ENCODE measurements at regions not wholly inside any gene's neighbourhood (a gene's known extent, or its start where the extent isn't known, plus 50 kb on each side); places are given as distances from the start of the nearest gene placed in this dataset.
"Not testable (repeated sequence)": the region's sequence is repeated elsewhere in the genome, so short reads cannot be mapped to it uniquely, and the experiment has no call there.

DNA sequence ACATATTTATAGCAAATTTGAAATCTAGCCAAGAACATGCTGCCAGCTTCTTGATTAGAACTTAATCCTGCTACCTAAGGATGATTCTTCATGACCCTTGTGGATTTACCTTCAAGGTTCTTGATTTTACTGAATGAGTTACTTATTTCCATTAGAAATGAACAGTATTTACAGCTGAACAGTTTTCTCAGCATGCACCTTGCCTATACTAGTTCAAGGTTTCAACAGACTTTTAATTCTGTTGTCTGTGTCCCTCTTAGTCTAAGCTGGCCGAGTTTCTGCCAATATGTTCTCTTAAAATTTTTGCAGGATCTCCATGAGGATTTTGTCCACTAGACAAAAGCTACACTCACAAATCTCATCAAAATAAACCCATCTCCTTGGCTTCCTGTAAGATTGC, 188.8 kb upstream of the ST8SIA4 start:
- DNase-seq (ENCODE audit: low read depth in 4 of 4, low spot score in 1 of 4) = no peak

DNA sequence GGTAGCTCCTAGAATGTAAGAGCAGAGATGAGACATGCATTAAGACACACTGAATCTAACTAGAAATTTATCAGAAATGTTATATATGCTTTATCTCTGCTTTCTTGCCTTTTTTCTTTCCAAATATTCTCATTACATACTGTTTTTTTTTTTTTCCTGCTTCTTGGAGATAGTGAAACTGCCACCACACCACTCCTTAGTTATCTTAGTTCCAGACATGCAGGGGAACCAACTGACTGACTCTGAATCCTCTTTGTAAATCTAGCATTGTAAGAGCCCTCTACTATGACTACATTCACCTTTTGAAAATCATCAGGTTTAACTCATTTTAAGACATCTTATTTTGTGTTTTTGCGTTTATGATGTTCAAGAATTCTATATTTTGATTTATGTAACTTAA, 181.3 kb upstream of the ST8SIA4 start:
- DNase-seq (ENCODE audit: low read depth in 4 of 4, low spot score in 1 of 4) = no peak

DNA sequence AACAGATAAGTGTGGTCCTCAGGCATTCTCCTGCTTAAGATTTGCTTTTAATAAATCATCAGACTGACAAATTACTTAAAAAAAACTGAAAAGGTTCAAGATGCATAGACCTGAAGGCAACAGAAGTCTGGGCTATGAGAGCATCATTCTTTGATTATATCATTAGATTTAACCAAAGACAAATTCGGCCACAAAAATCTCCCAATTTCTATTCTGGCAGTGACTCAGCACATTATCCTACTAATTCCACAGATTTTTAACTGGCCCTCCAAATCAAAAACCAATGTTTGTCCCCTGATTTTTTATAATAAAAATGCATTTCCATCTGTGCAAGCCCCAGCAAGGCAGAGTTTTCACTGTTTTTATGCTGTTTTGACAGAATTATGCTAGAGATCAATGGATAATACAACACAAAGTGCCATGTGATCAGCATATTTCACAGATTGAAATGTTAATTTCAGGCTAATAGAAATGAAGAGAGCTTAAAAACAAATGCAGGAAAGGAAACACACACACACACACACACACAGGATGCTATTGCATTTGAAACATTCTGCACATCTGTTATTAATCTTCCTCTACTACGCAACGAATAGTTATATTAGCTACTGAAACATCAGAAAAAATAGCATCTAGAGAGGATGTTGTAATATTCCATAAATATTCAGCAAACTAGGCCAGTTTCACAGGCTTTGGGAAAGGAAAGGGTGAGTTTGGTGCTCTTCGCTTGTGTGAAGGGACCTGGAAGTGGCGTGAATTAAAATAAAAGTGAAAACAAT, 177.6 kb upstream of the ST8SIA4 start:
- no peak for DNase-seq (ENCODE audit: low read depth in 4 of 4, low spot score in 1 of 4)

DNA sequence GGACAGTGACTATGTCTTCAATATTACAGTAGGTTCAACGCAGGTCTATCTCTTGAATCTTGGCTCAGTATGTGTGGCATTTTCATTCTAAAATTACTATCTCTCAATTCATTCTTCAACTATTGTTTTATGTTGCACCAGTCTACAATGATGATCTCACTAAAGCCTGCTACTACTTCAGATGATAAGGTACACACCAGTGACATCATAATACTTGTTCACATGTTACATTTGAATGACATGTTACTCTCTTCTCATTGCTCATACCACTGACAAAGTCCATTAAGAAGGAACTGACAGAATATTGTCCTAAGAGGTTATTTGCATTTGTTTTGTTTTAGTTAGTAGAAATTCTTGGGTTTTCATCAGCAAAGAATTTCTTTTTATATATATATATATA, 165.2 kb upstream of the ST8SIA4 start:
- no peak for DNase-seq (ENCODE audit: low read depth in 4 of 4, low spot score in 1 of 4)

DNA sequence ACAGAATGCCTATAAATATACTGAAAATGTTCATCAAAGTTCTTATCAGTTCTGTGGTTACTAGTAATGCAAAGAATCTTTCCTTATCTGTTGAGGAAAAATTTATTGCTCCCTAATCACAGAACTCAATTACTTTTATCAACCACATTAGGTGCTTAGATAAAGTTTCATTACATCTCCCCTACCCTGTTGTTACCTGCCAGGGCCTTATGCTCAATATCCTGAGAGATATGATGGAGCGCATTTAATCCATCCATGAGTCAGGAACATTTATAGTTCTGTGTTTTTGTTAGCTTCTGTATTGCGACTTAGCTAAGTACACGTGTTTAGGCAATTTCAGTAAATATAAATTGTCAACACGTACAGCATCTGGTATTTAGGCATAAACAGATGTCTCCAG, 164.3 kb upstream of the ST8SIA4 start:
- no peak for DNase-seq (ENCODE audit: low read depth in 4 of 4, low spot score in 1 of 4)

DNA sequence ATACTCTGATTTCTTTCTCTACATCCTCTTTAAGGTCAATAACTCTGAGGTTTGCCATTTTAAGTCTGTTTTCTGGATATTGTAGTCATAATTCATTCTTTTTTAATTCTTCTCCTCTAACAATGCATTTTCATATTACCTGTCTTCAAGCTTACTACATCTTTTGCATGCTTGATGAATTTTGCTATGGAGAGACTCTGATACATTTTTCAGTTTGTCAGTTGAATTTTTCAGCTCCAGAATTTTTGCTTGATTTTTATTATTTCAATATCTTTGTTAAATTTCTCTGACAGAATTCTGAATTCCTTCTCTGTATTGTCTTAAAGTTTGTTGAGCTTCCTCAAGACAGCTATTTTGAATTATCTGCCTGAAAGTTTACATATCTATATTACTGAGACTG, 159.8 kb upstream of the ST8SIA4 start:
- no peak for DNase-seq (ENCODE audit: low read depth in 4 of 4, low spot score in 1 of 4)

DNA sequence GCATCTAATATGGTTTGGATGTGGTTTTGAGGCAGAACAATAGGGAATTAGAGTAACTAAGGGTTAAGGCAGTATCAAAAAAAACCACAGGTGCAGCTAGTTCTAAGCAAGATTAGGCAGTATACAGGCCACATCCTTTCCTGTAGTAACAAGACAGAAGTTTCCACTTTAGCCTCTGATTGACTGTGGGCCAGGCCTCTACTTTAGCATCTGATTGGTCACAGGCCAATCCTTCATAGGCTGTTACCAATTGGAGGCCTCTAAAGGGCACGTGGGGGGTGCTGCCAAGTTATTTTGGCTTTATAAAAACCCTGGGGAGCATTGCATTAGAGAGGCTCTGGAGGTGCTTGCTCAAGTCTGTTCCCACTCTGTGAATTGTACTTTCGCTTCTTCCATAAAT, 144.1 kb upstream of the ST8SIA4 start:
- no peak for DNase-seq (ENCODE audit: low read depth in 4 of 4, low spot score in 1 of 4)

DNA sequence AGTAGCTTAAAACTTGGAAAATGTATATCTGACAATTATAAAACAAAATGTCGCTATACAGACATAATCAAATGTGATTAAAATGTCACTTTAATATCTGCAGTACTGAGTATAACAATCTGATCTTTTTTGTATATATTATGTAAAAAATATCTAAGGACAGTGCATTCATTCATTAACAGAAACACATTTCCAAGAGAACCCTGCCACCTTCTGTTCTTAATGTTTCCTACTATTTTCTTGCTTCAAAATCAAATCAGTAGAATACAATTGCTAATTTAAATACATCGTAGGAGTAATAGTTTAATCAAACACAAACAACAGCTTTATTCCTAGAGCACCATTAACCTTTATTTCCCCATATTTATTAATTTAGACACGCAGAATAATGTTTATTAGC, 142.6 kb upstream of the ST8SIA4 start:
- DNase-seq (ENCODE audit: low read depth in 4 of 4, low spot score in 1 of 4) = no peak

DNA sequence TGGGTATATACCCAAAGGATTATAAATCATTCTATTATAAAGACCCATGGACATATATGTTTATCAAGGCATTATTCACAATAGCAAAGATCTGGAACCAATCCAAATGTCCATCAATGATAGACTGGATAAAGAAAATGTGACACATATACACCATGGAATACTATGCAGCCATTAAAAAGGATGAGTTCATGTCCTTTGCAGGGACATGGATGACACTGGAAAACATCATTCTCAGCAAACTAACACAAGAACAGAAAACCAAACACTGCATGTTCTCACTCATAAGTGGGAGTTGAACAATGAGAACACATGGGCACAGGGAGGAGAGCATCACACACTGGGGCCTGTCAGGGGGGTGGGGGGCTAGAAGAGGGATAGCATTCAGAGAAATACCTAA, 136.9 kb upstream of the ST8SIA4 start:
- not testable (repeated sequence) for DNase-seq (ENCODE audit: low read depth in 4 of 4, low spot score in 1 of 4)

DNA sequence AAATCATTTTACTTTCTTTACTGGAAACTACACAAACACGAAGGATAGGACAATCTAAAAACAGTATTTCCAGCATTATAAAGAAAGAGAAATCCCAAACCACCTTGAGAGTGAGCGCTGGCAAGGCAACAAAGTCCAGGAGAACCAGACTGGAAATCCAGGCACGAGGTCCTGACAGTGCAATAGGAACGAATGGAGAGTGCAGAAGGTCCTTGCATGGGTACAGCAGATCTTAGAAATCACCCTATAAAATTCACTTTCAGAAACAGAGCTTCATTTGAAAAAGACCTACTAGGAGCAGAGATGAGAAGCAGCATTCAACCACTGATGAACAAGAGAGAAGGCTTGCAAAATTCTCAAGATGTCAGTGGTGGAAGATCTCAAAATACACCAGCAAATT, 133.7 kb upstream of the ST8SIA4 start:
- DNase-seq (ENCODE audit: low read depth in 4 of 4, low spot score in 1 of 4) = no peak

DNA sequence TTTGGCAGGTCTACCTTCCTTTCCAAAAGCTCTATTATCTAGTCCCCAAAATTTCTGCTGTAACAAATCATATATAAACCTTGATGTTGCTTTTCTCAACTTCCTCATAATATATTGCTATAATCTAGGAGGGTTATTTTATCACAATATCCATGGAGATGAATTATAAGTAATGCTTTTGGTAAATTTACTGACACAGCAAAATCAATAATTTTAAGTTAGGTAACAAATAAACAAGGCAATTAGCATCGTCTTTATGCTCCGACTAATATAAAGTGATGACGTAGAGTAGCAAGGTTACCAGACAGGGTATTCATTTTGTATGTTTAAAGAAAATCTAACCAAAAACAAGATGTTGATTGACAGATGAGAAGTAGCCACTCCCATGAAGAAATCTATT, 132.3 kb upstream of the ST8SIA4 start:
- DNase-seq (ENCODE audit: low read depth in 4 of 4, low spot score in 1 of 4) = no peak

DNA sequence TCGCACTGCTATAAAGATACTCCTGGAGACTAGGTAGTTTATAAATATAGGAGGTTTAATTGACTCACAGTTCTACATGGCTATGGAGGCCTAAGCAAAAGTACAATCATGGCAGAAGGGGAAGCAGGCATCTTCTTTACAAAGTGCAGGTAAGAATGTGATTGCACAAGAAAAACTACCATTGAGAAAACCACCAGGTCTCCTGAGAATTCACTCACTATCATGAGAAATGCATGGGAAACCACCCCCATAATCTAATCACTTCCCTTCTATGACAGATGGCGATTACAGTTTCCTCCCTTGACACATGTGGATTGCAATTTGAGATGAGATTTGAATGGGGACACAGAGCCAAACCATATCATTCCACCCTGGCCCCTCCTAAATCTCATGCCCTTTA, 121.2 kb upstream of the ST8SIA4 start:
- DNase-seq (ENCODE audit: low read depth in 4 of 4, low spot score in 1 of 4) = no peak

DNA sequence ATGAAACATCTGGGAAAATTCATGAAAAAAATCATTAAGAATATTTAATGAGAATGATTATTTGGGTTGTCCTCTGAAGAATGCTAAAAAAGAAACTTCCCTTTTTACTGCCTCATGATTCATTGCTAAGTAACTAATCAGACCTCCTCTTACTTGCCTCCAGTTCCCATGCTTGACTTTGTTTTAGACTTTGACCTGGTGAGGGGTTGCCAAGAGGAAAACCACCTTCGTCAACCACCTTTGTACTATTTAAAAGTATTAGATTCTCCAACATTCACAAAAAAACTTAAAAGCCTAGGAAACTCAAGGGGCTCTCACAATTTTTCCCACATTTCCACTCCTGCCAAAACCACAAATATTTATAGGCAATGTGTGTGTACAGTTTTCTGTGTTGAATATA, 115.2 kb upstream of the ST8SIA4 start:
- no peak for DNase-seq (ENCODE audit: low read depth in 4 of 4, low spot score in 1 of 4)

DNA sequence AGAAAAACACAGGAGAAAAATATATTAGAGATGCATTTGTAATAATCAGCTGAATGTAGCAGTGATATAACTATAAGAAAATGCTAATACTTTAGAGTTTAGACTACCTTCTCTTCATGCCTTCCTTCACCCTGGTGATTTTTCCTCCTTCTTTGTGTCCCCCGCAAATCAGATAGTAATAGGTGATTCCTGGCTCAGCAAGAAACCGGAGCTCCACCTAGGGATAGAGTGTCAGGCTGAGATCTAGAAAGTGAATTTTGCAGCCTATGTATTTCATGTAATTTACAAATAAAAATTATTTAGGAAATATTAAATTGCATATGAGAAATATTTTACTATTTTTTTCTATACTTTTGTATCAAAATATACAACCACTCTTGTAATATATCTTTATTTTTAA, 109.8 kb upstream of the ST8SIA4 start:
- DNase-seq (ENCODE audit: low read depth in 4 of 4, low spot score in 1 of 4) = no peak

DNA sequence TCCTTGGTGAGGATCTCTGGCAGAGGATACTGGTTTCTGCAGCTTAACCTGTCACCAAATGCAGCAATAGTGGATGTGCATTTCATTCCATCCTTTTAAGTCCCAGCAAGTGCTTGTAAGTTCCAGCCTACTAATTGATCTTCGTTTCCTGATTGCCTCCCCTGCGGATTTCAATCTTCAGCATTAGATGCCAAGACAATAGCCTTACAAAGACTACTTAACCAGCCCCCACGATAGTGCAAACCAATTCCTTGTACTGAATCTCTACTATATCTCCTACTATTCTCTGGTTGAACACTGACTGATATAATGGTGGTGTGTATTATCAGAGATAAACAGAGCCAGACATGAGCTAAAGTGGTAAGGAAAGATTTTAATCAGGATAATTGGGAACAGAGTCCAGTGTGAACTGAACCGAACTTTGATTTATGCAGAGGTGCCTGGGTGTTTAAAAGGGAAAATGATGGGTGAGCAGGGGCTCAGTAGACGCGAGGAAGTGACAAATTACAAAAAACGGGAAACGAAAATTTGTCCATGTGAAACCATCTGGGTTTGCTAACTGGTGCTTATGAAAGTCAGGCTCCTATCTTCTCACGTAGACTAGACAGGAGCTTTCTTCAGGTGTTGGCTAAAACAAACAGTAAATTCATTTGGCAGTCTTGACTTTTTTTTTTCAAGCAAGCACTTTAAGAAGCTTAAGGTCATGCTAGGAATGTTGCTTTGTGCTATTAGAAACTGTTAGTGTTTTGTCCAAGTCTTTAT, 106.9 kb upstream of the ST8SIA4 start:
- DNase-seq (ENCODE audit: low read depth in 4 of 4, low spot score in 1 of 4) = no peak

DNA sequence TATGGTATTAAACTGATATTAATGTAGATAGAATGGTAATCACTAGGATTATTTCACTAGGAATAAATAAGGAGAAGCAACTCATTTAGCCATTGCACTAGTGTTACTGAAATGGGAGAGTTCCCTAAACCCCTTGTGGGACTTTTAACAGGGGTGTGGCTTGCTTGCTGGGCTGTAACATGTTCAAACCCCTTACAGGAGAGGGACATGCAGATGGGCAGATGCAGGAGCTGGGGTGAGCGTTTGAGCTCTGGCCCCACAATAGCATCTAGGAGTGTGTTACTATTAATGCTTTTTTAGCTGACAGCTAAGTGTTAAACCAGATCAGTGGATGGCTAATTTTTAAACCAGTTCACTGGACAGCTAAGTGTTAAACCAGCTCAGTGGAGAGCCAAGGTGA, 89.3 kb upstream of the ST8SIA4 start:
- DNase-seq (ENCODE audit: low read depth in 4 of 4, low spot score in 1 of 4) = no peak

DNA sequence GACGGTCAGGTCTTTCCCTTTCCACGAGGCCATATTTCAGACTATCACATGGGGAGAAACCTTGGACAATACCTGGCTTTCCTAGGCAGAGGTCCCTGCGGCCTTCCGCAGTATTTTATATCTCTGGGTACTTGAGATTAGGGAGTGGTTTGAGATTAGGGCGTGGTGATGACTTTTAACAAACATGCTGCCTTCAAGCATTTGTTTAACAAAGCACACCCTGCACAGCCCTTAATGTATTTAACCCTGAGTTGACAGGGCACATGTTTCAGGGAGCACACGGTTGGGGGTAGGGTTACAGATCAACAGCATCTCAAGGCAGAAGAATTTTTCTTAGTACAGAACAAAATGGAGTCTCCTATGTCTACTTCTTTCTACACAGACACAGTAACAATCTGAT, 80.5 kb upstream of the ST8SIA4 start:
- not testable (repeated sequence) for DNase-seq (ENCODE audit: low read depth in 4 of 4, low spot score in 1 of 4)

DNA sequence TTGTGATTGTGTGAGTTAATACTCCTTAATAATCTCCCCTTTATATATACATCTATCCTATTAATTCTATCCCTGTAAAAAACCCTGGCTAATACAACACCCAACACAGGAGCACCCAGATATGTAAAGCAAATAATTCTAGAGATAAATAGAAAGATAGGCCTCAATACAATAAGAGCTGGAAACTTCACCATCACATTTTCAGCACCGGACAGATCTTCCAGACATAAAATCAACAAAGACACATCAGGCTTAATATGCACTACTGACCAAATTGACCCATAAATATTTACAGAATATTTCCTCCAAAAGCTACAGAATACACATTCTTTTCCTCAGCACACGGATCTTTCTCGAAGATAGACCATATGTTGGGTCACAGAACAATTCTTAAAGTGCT, 71.0 kb upstream of the ST8SIA4 start:
- no peak for DNase-seq (ENCODE audit: low read depth in 4 of 4, low spot score in 1 of 4)

DNA sequence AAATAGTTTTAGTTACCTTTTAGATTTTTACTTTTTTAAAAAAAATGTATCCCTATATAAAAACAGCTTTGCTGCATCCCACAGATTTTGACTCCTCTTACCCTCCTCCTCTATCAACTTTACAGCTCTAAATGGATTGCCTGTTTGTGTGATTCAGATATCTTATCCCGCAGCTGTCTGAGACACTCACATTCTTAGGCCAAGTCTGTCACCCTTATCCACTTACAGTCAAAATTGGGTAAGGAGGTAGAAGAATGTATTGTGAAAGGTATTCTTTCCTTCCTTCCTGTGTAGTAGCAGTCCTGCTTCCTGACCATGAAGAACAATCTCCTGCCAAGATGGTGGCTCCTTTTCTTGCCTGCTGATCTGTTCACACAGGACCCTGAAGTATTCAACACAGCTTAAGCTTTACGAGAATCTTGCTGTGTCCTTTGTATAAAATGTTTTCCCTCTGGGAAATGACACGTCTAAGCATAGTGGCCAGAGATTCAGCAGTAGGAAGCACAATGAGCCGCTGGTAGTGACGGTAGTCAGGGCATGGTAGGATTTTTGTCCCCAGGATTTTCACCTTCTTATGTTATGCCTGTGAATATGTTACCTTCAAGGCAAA, 67.7 kb upstream of the ST8SIA4 start:
- no peak for DNase-seq (ENCODE audit: low read depth in 4 of 4, low spot score in 1 of 4)

DNA sequence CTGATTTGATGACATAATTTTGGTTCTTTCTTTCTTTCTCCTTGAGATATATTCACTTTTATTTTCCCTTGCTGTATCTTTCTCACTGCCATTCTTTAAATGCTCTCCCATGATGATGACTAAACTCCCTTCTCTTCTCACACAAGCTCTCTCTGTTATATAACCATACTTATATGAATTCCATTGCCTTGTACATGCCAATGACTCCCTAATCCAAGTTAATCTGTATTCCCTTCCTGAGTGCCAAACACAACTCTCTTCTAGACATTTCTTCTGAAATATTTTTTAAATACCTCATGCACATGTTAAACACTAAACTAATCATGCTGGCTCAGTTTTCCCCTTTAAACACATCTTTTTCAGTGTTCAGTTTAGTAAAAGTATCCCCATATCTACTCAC, 62.2 kb upstream of the ST8SIA4 start:
- no peak for DNase-seq (ENCODE audit: low read depth in 4 of 4, low spot score in 1 of 4)
